ENCODE measurements at regions not wholly inside any gene's neighbourhood (a gene's known extent, or its start where the extent isn't known, plus 50 kb on each side); places are given as distances from the start of the nearest gene placed in this dataset.

GRCh38 chr14:76948213-76948947, 80.1 kb downstream of the IRF2BPL start:
- DNase-seq: no peak

- DNase-seq: no peak
Observed at GRCh38 chr14:76947838-76948184, 80.7 kb downstream of the IRF2BPL start.

GRCh38 chr14:76947078-76947837, 81.2 kb downstream of the IRF2BPL start:
- peak; percentile 71 for DNase-seq

GRCh38 chr14:76946753-76947077, 81.8 kb downstream of the IRF2BPL start:
- no peak for DNase-seq

- DNase-seq: no peak
Observed at GRCh38 chr14:76943072-76943471, 85.4 kb downstream of the IRF2BPL start.

- no peak for DNase-seq
Observed at GRCh38 chr14:76941946-76942805, 86.3 kb downstream of the IRF2BPL start.

GRCh38 chr14:76941544-76941943, 87.0 kb downstream of the IRF2BPL start:
- no peak for DNase-seq

- no peak for DNase-seq
Observed at GRCh38 chr14:76940021-76940760, 88.3 kb downstream of the IRF2BPL start.

GRCh38 chr14:76939015-76939742, 89.3 kb downstream of the IRF2BPL start:
- no peak for DNase-seq

GRCh38 chr14:76938092-76938500, 90.4 kb downstream of the IRF2BPL start:
- DNase-seq: no peak

GRCh38 chr14:76937181-76938091, 91.1 kb downstream of the IRF2BPL start:
- DNase-seq: no peak

- DNase-seq: no peak
Observed at GRCh38 chr14:76936483-76936882, 92.0 kb downstream of the IRF2BPL start.

GRCh38 chr14:76933515-76933914, 95.0 kb downstream of the IRF2BPL start:
- no peak for DNase-seq

- DNase-seq: no peak
Observed at GRCh38 chr14:76931631-76932402, 96.7 kb downstream of the IRF2BPL start.

- DNase-seq: no peak
Observed at GRCh38 chr14:76930549-76930948, 98.0 kb downstream of the IRF2BPL start.

GRCh38 chr14:76929927-76930326, 98.6 kb downstream of the IRF2BPL start:
- no peak for DNase-seq

GRCh38 chr14:76927971-76928700, 100.4 kb downstream of the IRF2BPL start:
- DNase-seq: no peak

GRCh38 chr14:76926521-76927251, 100.5 kb downstream of the LRRC74A start:
- peak; percentile 23 for DNase-seq

GRCh38 chr14:76925097-76925441, 98.9 kb downstream of the LRRC74A start:
- DNase-seq: no peak

Data from stimulated activated CD4-positive, alpha-beta T cell treated with anti-CD3 and anti-CD28 coated beads, Interleukin-12 subunit alpha, Interleukin-12 subunit beta, amount 100 ng/mL, for 4 hours (primary cell).